Panc1 (cell line): ENCODE measurements at regions not wholly inside any gene's neighbourhood (a gene's known extent, or its start where the extent isn't known, plus 50 kb on each side); places are given as distances from the start of the nearest gene placed in this dataset.

ENCODE experiments used
- POLR2AphosphoS5 ChIP-seq: IDR thresholded peaks from 2 replicates; pipeline ENCODE4 v1.6.1; 2012; ENCODE audit warnings: mild to moderate bottlenecking, low read depth, low read length, moderate library complexity
- TF ChIP-seq, protein P1 (sequence below): fragments of 450-650 bp; IDR thresholded peaks from 2 replicates; pipeline ENCODE4 v1.5.1; 2017; ENCODE audit warnings: mild to moderate bottlenecking

GRCh38 chr6:18044108-18044783 is 56.8 kb upstream of the KIF13A start:
- TF ChIP-seq, protein P1, sequence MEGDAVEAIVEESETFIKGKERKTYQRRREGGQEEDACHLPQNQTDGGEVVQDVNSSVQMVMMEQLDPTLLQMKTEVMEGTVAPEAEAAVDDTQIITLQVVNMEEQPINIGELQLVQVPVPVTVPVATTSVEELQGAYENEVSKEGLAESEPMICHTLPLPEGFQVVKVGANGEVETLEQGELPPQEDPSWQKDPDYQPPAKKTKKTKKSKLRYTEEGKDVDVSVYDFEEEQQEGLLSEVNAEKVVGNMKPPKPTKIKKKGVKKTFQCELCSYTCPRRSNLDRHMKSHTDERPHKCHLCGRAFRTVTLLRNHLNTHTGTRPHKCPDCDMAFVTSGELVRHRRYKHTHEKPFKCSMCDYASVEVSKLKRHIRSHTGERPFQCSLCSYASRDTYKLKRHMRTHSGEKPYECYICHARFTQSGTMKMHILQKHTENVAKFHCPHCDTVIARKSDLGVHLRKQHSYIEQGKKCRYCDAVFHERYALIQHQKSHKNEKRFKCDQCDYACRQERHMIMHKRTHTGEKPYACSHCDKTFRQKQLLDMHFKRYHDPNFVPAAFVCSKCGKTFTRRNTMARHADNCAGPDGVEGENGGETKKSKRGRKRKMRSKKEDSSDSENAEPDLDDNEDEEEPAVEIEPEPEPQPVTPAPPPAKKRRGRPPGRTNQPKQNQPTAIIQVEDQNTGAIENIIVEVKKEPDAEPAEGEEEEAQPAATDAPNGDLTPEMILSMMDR = no peak
- no peak for TF ChIP-seq POLR2AphosphoS5
